Kidney epithelial cell (primary cell): ENCODE measurements at regions not wholly inside any gene's neighbourhood (a gene's known extent, or its start where the extent isn't known, plus 50 kb on each side); places are given as distances from the start of the nearest gene placed in this dataset.
"Not testable (repeated sequence)": the region's sequence is repeated elsewhere in the genome, so short reads cannot be mapped to it uniquely, and the experiment has no call there.

Experiments
- DNase-seq: peaks from one replicate; pipeline ENCODE4 v3.0.0-alpha.2; 2010; ENCODE audit warnings: low read depth
- H3K27me3 ChIP-seq: 2 replicates; pipeline ENCODE4 v1.6.0; 2011; ENCODE audit warnings: low read length; ENCODE audit not compliant: control insufficient read depth, insufficient read depth
- H3K36me3 ChIP-seq: 2 replicates; pipeline ENCODE4 v1.5.1; 2011; ENCODE audit warnings: low read length; ENCODE audit not compliant: control insufficient read depth, insufficient read depth
- H3K4me3 ChIP-seq: 2 replicates; pipeline ENCODE4 v1.5.1; 2011; ENCODE audit warnings: low read depth, mild to moderate bottlenecking, control low read depth, low read length
- TF ChIP-seq, protein P1 (sequence below): IDR thresholded peaks from 2 replicates; pipeline ENCODE4 v1.5.1; 2011; ENCODE audit warnings: mild to moderate bottlenecking, moderate library complexity, low read length, control low read depth, inconsistent platforms; ENCODE audit not compliant: insufficient read depth, poor library complexity, severe bottlenecking

DNA sequence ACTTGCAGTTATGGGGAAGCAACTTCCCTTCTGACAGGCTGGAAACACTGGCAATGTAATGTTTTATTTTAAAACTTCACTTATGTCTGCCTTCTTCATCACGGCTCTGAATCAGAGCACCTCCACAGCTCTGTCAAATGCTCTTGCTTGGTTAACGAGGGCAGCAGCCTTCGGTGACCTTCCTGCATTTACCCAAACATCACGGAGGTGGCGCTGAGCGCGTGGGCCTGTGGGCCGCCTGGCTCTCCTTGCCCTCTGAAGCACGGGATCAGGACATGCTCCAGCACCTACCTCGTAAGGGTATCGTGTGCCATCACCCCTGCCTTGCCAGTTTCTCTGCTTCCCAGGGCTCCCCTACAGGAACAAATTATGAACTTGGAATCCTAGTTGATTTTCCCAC, 310.0 kb downstream of the TEX29 start:
- DNase-seq, result no peak
- H3K27me3 ChIP-seq, result no peaks in the 10 kb centered on the region
- no peak overlapping the region for H3K4me3 ChIP-seq
- TF ChIP-seq, protein P1, sequence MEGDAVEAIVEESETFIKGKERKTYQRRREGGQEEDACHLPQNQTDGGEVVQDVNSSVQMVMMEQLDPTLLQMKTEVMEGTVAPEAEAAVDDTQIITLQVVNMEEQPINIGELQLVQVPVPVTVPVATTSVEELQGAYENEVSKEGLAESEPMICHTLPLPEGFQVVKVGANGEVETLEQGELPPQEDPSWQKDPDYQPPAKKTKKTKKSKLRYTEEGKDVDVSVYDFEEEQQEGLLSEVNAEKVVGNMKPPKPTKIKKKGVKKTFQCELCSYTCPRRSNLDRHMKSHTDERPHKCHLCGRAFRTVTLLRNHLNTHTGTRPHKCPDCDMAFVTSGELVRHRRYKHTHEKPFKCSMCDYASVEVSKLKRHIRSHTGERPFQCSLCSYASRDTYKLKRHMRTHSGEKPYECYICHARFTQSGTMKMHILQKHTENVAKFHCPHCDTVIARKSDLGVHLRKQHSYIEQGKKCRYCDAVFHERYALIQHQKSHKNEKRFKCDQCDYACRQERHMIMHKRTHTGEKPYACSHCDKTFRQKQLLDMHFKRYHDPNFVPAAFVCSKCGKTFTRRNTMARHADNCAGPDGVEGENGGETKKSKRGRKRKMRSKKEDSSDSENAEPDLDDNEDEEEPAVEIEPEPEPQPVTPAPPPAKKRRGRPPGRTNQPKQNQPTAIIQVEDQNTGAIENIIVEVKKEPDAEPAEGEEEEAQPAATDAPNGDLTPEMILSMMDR, result no peak
- no peaks in the 10 kb centered on the region for H3K36me3 ChIP-seq

DNA sequence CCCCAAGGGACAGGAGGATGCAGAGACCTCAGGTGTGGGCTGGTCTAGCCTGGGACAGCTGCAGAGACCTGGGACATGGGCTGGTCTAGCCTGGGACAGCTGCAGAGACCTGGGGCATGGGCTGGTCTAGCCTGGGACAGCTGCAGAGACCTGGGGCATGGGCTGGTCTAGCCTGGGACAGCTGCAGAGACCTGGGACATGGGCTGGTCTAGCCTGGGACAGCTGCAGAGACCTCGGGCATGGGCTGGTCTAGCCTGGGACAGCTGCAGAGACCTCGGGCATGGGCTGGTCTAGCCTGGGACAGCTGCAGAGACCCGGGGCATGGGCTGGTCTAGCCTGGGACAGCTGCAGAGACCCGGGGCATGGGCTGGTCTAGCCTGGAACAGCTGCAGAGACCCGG, 310.8 kb downstream of the TEX29 start:
- not testable (repeated sequence) for DNase-seq, H3K4me3 ChIP-seq, H3K36me3 ChIP-seq, H3K27me3 ChIP-seq

DNA sequence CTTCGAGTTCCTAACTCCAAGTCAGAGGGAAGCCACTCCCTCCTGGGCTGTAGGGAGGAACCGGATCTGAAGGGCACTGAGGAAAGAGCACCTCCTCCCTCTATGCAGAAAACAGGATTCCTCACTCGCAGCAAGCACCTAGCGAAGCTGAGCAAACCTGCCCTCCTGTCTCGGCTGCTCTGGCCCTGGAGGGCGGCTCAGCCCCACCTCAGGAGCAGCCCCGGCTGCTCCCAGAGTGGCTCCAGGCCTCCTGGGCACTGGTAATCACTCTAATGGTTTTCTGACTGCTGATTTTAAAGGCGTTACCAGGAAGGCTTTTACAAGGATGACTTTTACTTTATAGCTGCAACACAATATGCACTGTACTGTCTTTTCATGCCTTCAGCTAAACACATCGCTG, 312.5 kb downstream of the TEX29 start:
- H3K36me3 ChIP-seq, result no peaks in the 10 kb centered on the region
- TF ChIP-seq, protein P1, result no peak
- no peak for DNase-seq
- H3K27me3 ChIP-seq, result no peaks in the 10 kb centered on the region
- H3K4me3 ChIP-seq, result no peak overlapping the region

DNA sequence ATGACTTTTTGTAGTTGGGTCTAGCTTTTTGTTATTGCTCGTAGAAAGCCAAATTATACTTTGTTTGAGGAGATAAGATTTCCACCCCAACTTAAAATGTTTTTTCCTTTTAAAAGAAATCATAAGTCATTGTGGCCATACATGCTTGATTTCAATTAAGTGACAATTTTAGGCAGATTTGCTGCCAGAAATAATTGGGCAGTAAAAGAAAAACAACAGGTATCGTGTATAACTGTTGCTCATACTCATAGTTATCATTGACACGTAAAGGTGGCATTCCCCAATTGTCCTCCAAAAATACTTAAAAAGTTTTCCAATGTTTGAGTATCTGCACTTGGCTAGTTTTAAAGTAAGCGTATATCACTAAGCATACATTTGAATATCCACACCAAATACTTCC, 313.0 kb downstream of the TEX29 start:
- Histone ChIP-seq H3K27me3 (no peaks in the 10 kb centered on the region), H3K4me3 (no peak overlapping the region), H3K36me3 (no peaks in the 10 kb centered on the region)
- DNase-seq, result no peak
- TF ChIP-seq, protein P1, result no peak

DNA sequence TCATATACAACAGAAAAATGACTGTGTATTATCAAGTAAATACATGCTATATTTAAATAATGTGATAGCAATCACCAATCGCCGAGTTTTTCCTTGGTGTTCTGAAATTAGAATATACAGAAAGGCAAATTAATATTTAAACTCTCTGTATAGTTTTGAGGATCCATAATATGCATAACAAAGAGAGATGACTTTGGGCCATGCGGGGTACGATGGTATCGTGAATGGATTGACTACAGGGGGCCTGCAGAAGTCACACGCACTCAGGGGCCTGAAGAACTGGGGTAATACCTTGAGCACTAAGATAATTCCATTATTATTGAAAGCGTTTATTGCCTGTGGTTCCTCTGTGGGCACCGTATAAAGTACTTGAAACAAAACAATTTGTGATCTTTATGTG, 314.0 kb downstream of the TEX29 start:
- H3K36me3 ChIP-seq, result no peaks in the 10 kb centered on the region
- TF ChIP-seq, protein P1, result no peak
- H3K27me3 ChIP-seq, result no peaks in the 10 kb centered on the region
- DNase-seq, result no peak
- H3K4me3 ChIP-seq, result no peak overlapping the region

DNA sequence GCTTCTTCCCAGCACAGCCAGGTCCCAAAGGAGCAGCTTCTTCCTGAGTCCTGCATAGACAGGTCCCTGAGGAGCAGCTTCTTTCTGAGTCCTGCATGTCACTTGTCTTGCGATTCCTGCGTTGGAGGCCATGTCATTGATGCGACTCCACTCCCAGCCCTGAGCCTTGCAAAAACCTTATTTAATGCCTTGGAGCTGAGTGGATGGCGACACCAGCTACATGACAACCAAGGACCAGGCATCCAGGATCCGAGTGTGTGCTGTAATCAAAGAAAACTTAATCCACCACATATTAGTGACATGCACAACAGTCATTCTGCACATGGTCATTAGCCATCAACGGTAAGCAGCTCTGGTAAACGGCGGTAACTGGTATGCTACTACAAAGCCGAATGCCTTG, 315.8 kb downstream of the TEX29 start:
- Histone ChIP-seq H3K36me3 (no peaks in the 10 kb centered on the region), H3K4me3 (no peak overlapping the region), H3K27me3 (no peaks in the 10 kb centered on the region)
- no peak for DNase-seq
- TF ChIP-seq, protein P1, result no peak
